HCT116 (cell line): ENCODE measurements at regions not wholly inside any gene's neighbourhood (a gene's known extent, or its start where the extent isn't known, plus 50 kb on each side); places are given as distances from the start of the nearest gene placed in this dataset.
"Not testable (repeated sequence)": the region's sequence is repeated elsewhere in the genome, so short reads cannot be mapped to it uniquely, and the experiment has no call there.

ENCODE experiments used
- ATAC-seq: fragments of 200-7000 bp; cut with Tn5 transposase; 2 replicates; pipeline ENCODE4 v1.9.1; 2020; ENCODE audit warnings: mild to moderate bottlenecking, moderate library complexity
- BruUV-seq: library from RNA; stranded (reverse); fragments of 400-500 nt; replicated peaks from 2 replicates; lab custom pipeline; 2021; lab: Mats Ljungman, UMichigan
- CTCF ChIA-PET: fragments of 300-600 bp; sonication (Branson Sonifier 250); formaldehyde crosslinking; loops from one replicate; lab custom pipeline; 2021; ENCODE audit warnings: antibody characterized with exemption; lab: Charles Lee
- POLR2A ChIA-PET: fragments of 300-600, 350-600 bp; sonication (Branson Sonifier 250); formaldehyde crosslinking; loops from one replicate; lab custom pipeline; 2021; ENCODE audit warnings: antibody characterized with exemption; lab: Charles Lee
- RAD21 ChIA-PET, 2 experiments: fragments of 300-600 bp; sonication (Branson Sonifier 250); formaldehyde crosslinking; loops; one replicate each; lab custom pipeline; 2023; ENCODE audit warnings: low total read pairs in 2 of 2; ENCODE audit not compliant: uncharacterized antibody in 2 of 2, unreplicated experiment in 2 of 2, low non-redundant PET in 1 of 2; lab: Charles Lee
- DNase-seq: peaks from one replicate; pipeline ENCODE4 v3.0.0-alpha.2; 2010; ENCODE audit warnings: low read depth, low spot score
- H2AFZ ChIP-seq: fragments of 200-600 bp; shearing (Covaris generic), sonication (generic); 2 replicates; pipeline ENCODE4 v1.6.1; 2017; ENCODE audit warnings: low read depth, mixed run types, mixed read lengths, antibody characterized with exemption, low read length; ENCODE audit not compliant: poor library complexity, severe bottlenecking
- H3K27ac ChIP-seq: 2 replicates; pipeline ENCODE4 v1.5.1; 2012; ENCODE audit warnings: low read depth, low read length
- H3K27me3 ChIP-seq: fragments of 200-600 bp; sonication (generic); 2 replicates; pipeline ENCODE4 v1.6.1; 2016; ENCODE audit warnings: mixed run types, low read length, mixed read lengths; ENCODE audit not compliant: insufficient read depth
- H3K36me3 ChIP-seq, 2 experiments: fragments of 200-500 bp in 1 of 2; fragments of 200-600 bp in 1 of 2; sonication (Bioruptor generic) in 1 of 2; sonication (generic) in 1 of 2; 2 replicates each; pipeline versions ENCODE4 v1.5.1 to v1.6.1; 2014 to 2016; ENCODE audit warnings: low read length in 2 of 2, inconsistent platforms in 1 of 2, mixed read lengths in 1 of 2, mixed run types in 1 of 2; ENCODE audit not compliant: insufficient read depth in 2 of 2, control insufficient read depth in 1 of 2
- H3K4me1 ChIP-seq, 2 experiments: fragments of 200-600 bp in 1 of 2; sonication (generic) in 1 of 2; 2 replicates each; pipeline versions ENCODE4 v1.5.1 to v1.6.1; 2012 to 2017; ENCODE audit warnings: low read length in 2 of 2, inconsistent platforms in 1 of 2, mild to moderate bottlenecking in 1 of 2, mixed read lengths in 1 of 2, mixed run types in 1 of 2, moderate library complexity in 1 of 2; ENCODE audit not compliant: insufficient read depth in 2 of 2, control insufficient read depth in 1 of 2
- H3K4me2 ChIP-seq: fragments of 200-600 bp; sonication (generic); 2 replicates; pipeline ENCODE4 v1.6.1; 2017; ENCODE audit warnings: mixed run types, low read length, mixed read lengths
- H3K4me3 ChIP-seq, 2 experiments: fragments of 200-600 bp in 1 of 2; sonication (generic) in 1 of 2; replicated peaks in 1 of 2; 2 replicates each; pipeline ENCODE4 v1.5.1; 2011 to 2016; ENCODE audit warnings: low read length in 2 of 2, control low read depth in 1 of 2, low read depth in 1 of 2, mild to moderate bottlenecking in 1 of 2, mixed read lengths in 1 of 2, mixed run types in 1 of 2
- H3K79me2 ChIP-seq: fragments of 200-600 bp; sonication (generic); 2 replicates; pipeline ENCODE4 v1.6.1; 2017; ENCODE audit warnings: mild to moderate bottlenecking, mixed run types, low read length, moderate library complexity, mixed read lengths; ENCODE audit not compliant: insufficient read depth
- H3K9ac ChIP-seq: fragments of 200-600 bp; sonication (generic); 2 replicates; pipeline ENCODE4 v1.6.1; 2016; ENCODE audit warnings: low read length, mixed read lengths
- H3K9me2 ChIP-seq: fragments of 200-600 bp; sonication (generic), shearing (Covaris generic); 2 replicates; pipeline ENCODE4 v1.6.1; 2017; ENCODE audit warnings: mixed run types, mild to moderate bottlenecking, moderate library complexity; ENCODE audit not compliant: insufficient read depth
- H3K9me3 ChIP-seq, 2 experiments: fragments of 200-500 bp in 1 of 2; fragments of 200-600 bp in 1 of 2; sonication (Bioruptor generic) in 1 of 2; sonication (generic) in 1 of 2; 2 replicates each; pipeline ENCODE4 v1.6.1; 2014 to 2017; ENCODE audit warnings: low read length in 2 of 2, mixed read lengths in 2 of 2, inconsistent platforms in 1 of 2, low read depth in 1 of 2, mild to moderate bottlenecking in 1 of 2, mixed run types in 1 of 2, moderate library complexity in 1 of 2; ENCODE audit not compliant: control insufficient read depth in 1 of 2, insufficient read depth in 1 of 2
- H4K20me1 ChIP-seq: fragments of 200-600 bp; sonication (generic), shearing (Covaris generic); 2 replicates; pipeline ENCODE4 v1.6.1; 2017; ENCODE audit warnings: mixed run types, mild to moderate bottlenecking, moderate library complexity; ENCODE audit not compliant: insufficient read depth
- SP1 ChIP-seq: IDR thresholded peaks from 2 replicates; pipeline ENCODE4 v1.6.1; 2012; ENCODE audit warnings: low read depth
- intact Hi-C: fragments of 100-400 bp; cut with micrococcal nuclease; formaldehyde crosslinking; loops from 2 replicates; pipeline ENCODE4 v1.10.0; 2022

GRCh38 chr7:79921976-79922375 is 212.7 kb upstream of the GNAI1 start:
- no peaks in the 10 kb centered on the region for H4K20me1 ChIP-seq
- no peaks in the 10 kb centered on the region for H3K9me2 ChIP-seq
- intact Hi-C loops, result no loop called here
- no peak overlapping the region for H3K9ac ChIP-seq
- ChIA-PET POLR2A (no interaction called here), RAD21 (no interaction called here), CTCF (no interaction called here)
- H3K36me3 ChIP-seq, result no peaks in the 10 kb centered on the region
- no peak for ATAC-seq
- no peaks in the 10 kb centered on the region for H3K9me3 ChIP-seq
- no peak overlapping the region for H3K4me2 ChIP-seq
- no peak for DNase-seq
- TF ChIP-seq SP1, result no peak
- H3K79me2 ChIP-seq, result no peaks in the 10 kb centered on the region
- BruUV-seq, result no TSS peak
- H3K27me3 ChIP-seq, result no peaks in the 10 kb centered on the region
- no peak overlapping the region for H3K27ac ChIP-seq
- H3K4me1 ChIP-seq, result no peaks in the 10 kb centered on the region
- no peak overlapping the region for H2AFZ ChIP-seq
- H3K4me3 ChIP-seq, result no peak overlapping the region

DNA sequence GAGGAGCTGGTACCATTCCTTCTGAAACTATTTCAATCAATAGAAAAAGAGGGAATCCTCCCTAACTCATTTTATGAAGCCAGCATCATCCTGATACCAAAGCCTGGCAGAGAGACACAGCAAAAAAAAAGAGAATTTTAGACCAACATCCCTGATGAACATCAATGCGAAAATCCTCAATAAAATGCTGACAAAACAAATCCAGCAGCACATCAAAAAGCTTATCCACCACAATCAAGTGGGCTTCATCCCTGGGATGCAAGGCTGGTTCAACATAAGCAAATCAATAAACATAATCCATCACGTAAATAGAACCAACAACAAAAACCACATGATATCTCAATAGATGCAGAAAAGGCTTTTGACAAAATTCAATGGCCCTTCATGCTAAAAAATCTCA is 216.0 kb upstream of the GNAI1 start:
- H3K4me3 ChIP-seq, H3K27ac ChIP-seq, BruUV-seq, POLR2A ChIA-PET, intact Hi-C loops, ATAC-seq, H3K36me3 ChIP-seq, DNase-seq, CTCF ChIA-PET, H3K79me2 ChIP-seq, H3K9me3 ChIP-seq, H3K4me2 ChIP-seq, H3K4me1 ChIP-seq, RAD21 ChIA-PET, H2AFZ ChIP-seq, H3K9me2 ChIP-seq, H3K27me3 ChIP-seq, H4K20me1 ChIP-seq, H3K9ac ChIP-seq: not testable (repeated sequence)

GRCh38 chr7:79915346-79915745 is 219.3 kb upstream of the GNAI1 start:
- H3K36me3 ChIP-seq, H2AFZ ChIP-seq, H3K4me3 ChIP-seq, RAD21 ChIA-PET, BruUV-seq, intact Hi-C loops, H3K9ac ChIP-seq, H3K9me2 ChIP-seq, ATAC-seq, H4K20me1 ChIP-seq, CTCF ChIA-PET, H3K9me3 ChIP-seq, H3K27me3 ChIP-seq, H3K4me1 ChIP-seq, H3K79me2 ChIP-seq, H3K27ac ChIP-seq, POLR2A ChIA-PET, H3K4me2 ChIP-seq, DNase-seq: not testable (repeated sequence)
